H1 (cell line): ENCODE measurements at regions not wholly inside any gene's neighbourhood (a gene's known extent, or its start where the extent isn't known, plus 50 kb on each side); places are given as distances from the start of the nearest gene placed in this dataset.

Experiments used
- CTCF ChIA-PET: fragments of 300-600 bp; sonication (Branson Sonifier 250); formaldehyde crosslinking; loops from one replicate; lab custom pipeline; 2021; ENCODE audit not compliant: partially characterized antibody; lab: Charles Lee
- POLR2A ChIA-PET: fragments of 300-600 bp; sonication (Branson Sonifier 250); formaldehyde crosslinking; loops from one replicate; lab custom pipeline; 2021; ENCODE audit warnings: inconsistent platforms; ENCODE audit not compliant: partially characterized antibody; lab: Charles Lee
- DNase-seq, 2 experiments: peaks; one replicate each; pipeline versions ENCODE4 v3.0.0 to v3.0.0-alpha.2; 2010 to 2022; ENCODE audit warnings: low spot score in 2 of 2, low read depth in 1 of 2, mixed read lengths in 1 of 2
- FAIRE-seq: peaks from 2 replicates; lab custom pipeline; 2011; peaks lifted over from hg19 to GRCh38; lab: Jason Lieb, UNC
- H2AFZ ChIP-seq: 2 replicates; pipeline ENCODE4 v1.8.1; 2012; ENCODE audit warnings: low read length, inconsistent platforms
- H2AK5ac ChIP-seq: 2 replicates; pipeline ENCODE4 v1.6.1; 2013; ENCODE audit warnings: low read depth, low read length
- H2BK120ac ChIP-seq: replicated peaks from 2 replicates; pipeline ENCODE3; 2013; ENCODE audit warnings: low read depth, low read length, inconsistent platforms
- H2BK12ac ChIP-seq: 2 replicates; pipeline ENCODE4 v1.6.1; 2013; ENCODE audit warnings: low read depth, low read length
- H2BK15ac ChIP-seq: 2 replicates; pipeline ENCODE4 v1.6.1; 2013; ENCODE audit warnings: low read length
- H2BK20ac ChIP-seq: 2 replicates; pipeline ENCODE4 v1.6.1; 2013; ENCODE audit warnings: low read length
- H2BK5ac ChIP-seq: 2 replicates; pipeline ENCODE4 v1.6.1; 2013; ENCODE audit warnings: low read depth, low read length
- H3K14ac ChIP-seq: 2 replicates; pipeline ENCODE4 v1.6.1; 2013; ENCODE audit warnings: inconsistent platforms; ENCODE audit not compliant: insufficient read length
- H3K18ac ChIP-seq: 2 replicates; pipeline ENCODE4 v1.6.1; 2013; ENCODE audit warnings: low read length; ENCODE audit errors: extremely low read depth
- H3K23ac ChIP-seq: 2 replicates; pipeline ENCODE4 v1.6.1; 2013; ENCODE audit warnings: inconsistent platforms; ENCODE audit not compliant: insufficient read length
- H3K23me2 ChIP-seq: 2 replicates; pipeline ENCODE4 v1.6.1; 2013; ENCODE audit warnings: low read depth, low read length
- H3K27ac ChIP-seq: 2 replicates; pipeline ENCODE4 v1.6.1; 2011; ENCODE audit warnings: low read depth, low read length, inconsistent platforms
- H3K27me3 ChIP-seq, 4 experiments: replicated peaks in 1 of 4; 1 replicate in 1 of 4; 2 replicates in 3 of 4; pipeline versions ENCODE4 v1.6.1 to v1.8.1; 2011 to 2013; ENCODE audit warnings: low read length in 3 of 4, mild to moderate bottlenecking in 3 of 4, inconsistent platforms in 2 of 4, mixed read lengths in 2 of 4, moderate library complexity in 1 of 4; ENCODE audit not compliant: control insufficient read depth in 3 of 4, insufficient read depth in 3 of 4; ENCODE audit errors: extremely low read depth in 1 of 4
- H3K36me3 ChIP-seq, 4 experiments: 2 replicates each; pipeline versions ENCODE4 v1.6.1 to v1.8.1; 2011 to 2013; ENCODE audit warnings: mild to moderate bottlenecking in 4 of 4, low read length in 3 of 4, moderate library complexity in 2 of 4, control low read depth in 1 of 4, inconsistent platforms in 1 of 4; ENCODE audit not compliant: insufficient read depth in 4 of 4, control insufficient read depth in 2 of 4
- H3K4ac ChIP-seq: replicated peaks from 2 replicates; pipeline ENCODE3; 2013; ENCODE audit warnings: low read length, low read depth, mixed read lengths, inconsistent platforms; ENCODE audit not compliant: insufficient read length
- H3K4me1 ChIP-seq, 4 experiments: replicated peaks in 1 of 4; 1 replicate in 1 of 4; 2 replicates in 3 of 4; pipeline versions ENCODE4 v1.6.1 to v1.8.1; 2011 to 2013; ENCODE audit warnings: low read length in 3 of 4, inconsistent platforms in 2 of 4, mixed read lengths in 1 of 4; ENCODE audit not compliant: insufficient read depth in 4 of 4, control insufficient read depth in 3 of 4
- H3K4me2 ChIP-seq, 2 experiments: 2 replicates each; pipeline versions ENCODE4 v1.6.1 to v1.8.1; 2011 to 2013; ENCODE audit warnings: low read depth in 2 of 2, low read length in 2 of 2, control low read depth in 1 of 2, inconsistent platforms in 1 of 2, mild to moderate bottlenecking in 1 of 2; ENCODE audit not compliant: insufficient read depth in 1 of 2
- H3K4me3 ChIP-seq, 4 experiments: fragments of 200-600, 300-600 bp in 1 of 4; sonication (generic), shearing (Covaris generic), sonication (Bioruptor Twin) in 1 of 4; 2 replicates each; pipeline versions ENCODE4 v1.5.1 to v1.8.1; 2011 to 2016; ENCODE audit warnings: low read length in 4 of 4, low read depth in 3 of 4, control low read depth in 2 of 4, inconsistent platforms in 2 of 4, mild to moderate bottlenecking in 2 of 4, mixed read lengths in 1 of 4, moderate library complexity in 1 of 4; ENCODE audit not compliant: insufficient read depth in 2 of 4; ENCODE audit errors: extremely low read depth in 1 of 4
- H3K56ac ChIP-seq: replicated peaks from 2 replicates; pipeline ENCODE3; 2013; ENCODE audit warnings: low read depth, mild to moderate bottlenecking, mixed read lengths, low read length, inconsistent platforms; ENCODE audit not compliant: insufficient read length
- H3K79me1 ChIP-seq: 2 replicates; pipeline ENCODE4 v1.6.1; 2013; ENCODE audit warnings: low read depth, low read length, control low read depth
- H3K79me2 ChIP-seq, 2 experiments: 2 replicates each; pipeline versions ENCODE4 v1.6.1 to v1.8.1; 2012 to 2013; ENCODE audit warnings: low read length in 2 of 2, mild to moderate bottlenecking in 2 of 2, inconsistent platforms in 1 of 2; ENCODE audit not compliant: insufficient read depth in 2 of 2, control insufficient read depth in 1 of 2
- H3K9ac ChIP-seq, 4 experiments: replicated peaks in 1 of 4; 1 replicate in 1 of 4; 2 replicates in 3 of 4; pipeline versions ENCODE4 v1.6.1 to v1.8.1; 2011 to 2013; ENCODE audit warnings: low read depth in 3 of 4, low read length in 3 of 4, control low read depth in 2 of 4, mild to moderate bottlenecking in 2 of 4, moderate library complexity in 2 of 4, inconsistent platforms in 1 of 4; ENCODE audit errors: extremely low read depth in 1 of 4
- H3K9me3 ChIP-seq, 2 experiments: 2 replicates each; pipeline versions ENCODE4 v1.6.1 to v1.8.1; 2012 to 2013; ENCODE audit warnings: mild to moderate bottlenecking in 2 of 2, moderate library complexity in 2 of 2, control low read depth in 1 of 2, inconsistent platforms in 1 of 2, low read depth in 1 of 2, low read length in 1 of 2, mixed read lengths in 1 of 2; ENCODE audit not compliant: insufficient read depth in 2 of 2
- H4K20me1 ChIP-seq, 2 experiments: replicated peaks in 1 of 2; 2 replicates each; pipeline versions ENCODE3 to v1.8.1; 2011 to 2013; ENCODE audit warnings: inconsistent platforms in 2 of 2, low read length in 2 of 2, mild to moderate bottlenecking in 1 of 2; ENCODE audit not compliant: insufficient read depth in 2 of 2, control insufficient read depth in 1 of 2
- H4K5ac ChIP-seq: 2 replicates; pipeline ENCODE4 v1.6.1; 2013; ENCODE audit warnings: low read length, low read depth, mixed read lengths, inconsistent platforms; ENCODE audit not compliant: insufficient read length
- H4K8ac ChIP-seq: 2 replicates; pipeline ENCODE4 v1.8.0; 2013; ENCODE audit warnings: mild to moderate bottlenecking, moderate library complexity, low read length, inconsistent platforms; ENCODE audit not compliant: insufficient read depth; ENCODE audit errors: extremely low read depth
- H4K91ac ChIP-seq: replicated peaks from 2 replicates; pipeline ENCODE3; 2013; ENCODE audit warnings: low read length, mixed read lengths, inconsistent platforms; ENCODE audit not compliant: insufficient read length
- ASH2L ChIP-seq: fragments of 200-600, 300-600 bp; sonication (generic); IDR thresholded peaks from one replicate; pipeline ENCODE4 v1.7.1; 2017; ENCODE audit warnings: low read length
- ATF2 ChIP-seq: IDR thresholded peaks from 2 replicates; pipeline ENCODE4 v1.6.1; 2012; ENCODE audit warnings: low read length, inconsistent platforms
- CBX8 ChIP-seq: fragments of 300-800, 300-1000 bp; sonication (generic); IDR thresholded peaks from 2 replicates; pipeline ENCODE4 v1.7.1; 2016; ENCODE audit warnings: low read depth, low read length, borderline replicate concordance
- CREB1 ChIP-seq: IDR thresholded peaks from 2 replicates; pipeline ENCODE4 v1.6.1; 2012; ENCODE audit warnings: inconsistent platforms
- CTBP2 ChIP-seq: IDR thresholded peaks from 2 replicates; pipeline ENCODE4 v1.7.0; 2011; ENCODE audit warnings: borderline replicate concordance, mild to moderate bottlenecking, moderate library complexity, mixed read lengths, low read length; ENCODE audit not compliant: insufficient read depth, insufficient read length
- E2F6 ChIP-seq: IDR thresholded peaks from 2 replicates; pipeline ENCODE4 v1.6.1; 2012; ENCODE audit warnings: inconsistent platforms
- HDAC6 ChIP-seq: IDR thresholded peaks from one replicate; pipeline ENCODE4 v1.7.1; 2012; ENCODE audit warnings: low read depth, mild to moderate bottlenecking, inconsistent platforms, low read length, moderate library complexity
- NANOG ChIP-seq: IDR thresholded peaks from 2 replicates; pipeline ENCODE4 v1.6.1; 2011; ENCODE audit warnings: low read length, low read depth, mild to moderate bottlenecking, inconsistent platforms; ENCODE audit not compliant: insufficient read depth, poor library complexity, severe bottlenecking
- NRF1 ChIP-seq: IDR thresholded peaks from 2 replicates; pipeline ENCODE4 v1.6.1; 2011; ENCODE audit warnings: mild to moderate bottlenecking, low read depth, low read length, improper control_type of control experiment
- SIRT6 ChIP-seq: IDR thresholded peaks from one replicate; pipeline ENCODE4 v1.7.1; 2012; ENCODE audit warnings: low read length, inconsistent platforms
- SP2 ChIP-seq: IDR thresholded peaks from 2 replicates; pipeline ENCODE4 v1.6.1; 2012; ENCODE audit warnings: mild to moderate bottlenecking, low read length, inconsistent platforms
- SUZ12 ChIP-seq: fragments of 200-600 bp; sonication (generic); IDR thresholded peaks from 2 replicates; pipeline ENCODE4 v1.6.1; 2012; ENCODE audit warnings: mild to moderate bottlenecking, inconsistent platforms, low read length, moderate library complexity, mixed read lengths
- ZNF274 ChIP-seq: IDR thresholded peaks from 2 replicates; pipeline ENCODE4 v1.7.0; 2012; ENCODE audit warnings: low read length, borderline replicate concordance; ENCODE audit errors: extremely low read depth
- WGBS, 2 experiments: shearing (Covaris generic) in 1 of 2; methylation state at CpG; one replicate each; pipeline versions ENCODE4 v1.1.6 to v1.1.7; 2013 to 2015; ENCODE audit warnings: low lambda C conversion rate in 2 of 2, mixed read lengths in 2 of 2, inconsistent platforms in 1 of 2, low coverage in 1 of 2, missing lambda C conversion rate in 1 of 2; ENCODE audit not compliant: insufficient replicate concordance in 2 of 2, insufficient coverage in 1 of 2, insufficient read length in 1 of 2; ENCODE audit errors: extremely low coverage in 1 of 2, missing lambda C conversion rate in 1 of 2; 5-methylcytosine and 5-hydroxymethylcytosine counted together

DNA sequence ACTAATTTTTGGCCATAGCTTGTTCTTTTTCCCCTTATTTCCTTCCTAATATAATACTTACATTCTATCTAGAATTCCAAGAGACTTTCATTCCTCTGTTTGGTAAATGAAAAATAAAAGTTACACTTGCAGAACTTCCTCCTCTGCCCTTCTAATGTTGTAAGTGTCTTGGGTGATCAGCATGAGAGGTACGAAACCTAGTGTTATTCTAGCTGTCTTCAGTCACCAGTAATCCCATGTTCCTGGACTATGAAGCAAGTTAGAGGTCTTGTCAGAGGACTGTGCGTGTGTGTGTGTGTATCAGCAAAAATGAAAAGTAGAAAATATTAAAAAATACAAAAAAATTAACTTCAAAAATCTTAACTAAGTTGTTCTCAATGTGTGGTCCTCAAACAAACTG lies 307.0 kb downstream of the SPRY2 start:
- Histone ChIP-seq H3K4me3 (no peak overlapping the region), H3K23me2 (no peaks in the 10 kb centered on the region), H2BK15ac (no peak overlapping the region), H3K14ac (no peak overlapping the region), H3K27ac (no peak overlapping the region), H4K20me1 (no peaks in the 10 kb centered on the region), H2BK12ac (no peak overlapping the region), H2BK120ac (no peak overlapping the region), H3K9me3 (no peaks in the 10 kb centered on the region), H3K79me1 (no peaks in the 10 kb centered on the region), H4K91ac (no peak overlapping the region), H3K9ac (no peak overlapping the region), H3K56ac (no peak overlapping the region), H4K5ac (no peak overlapping the region), H4K8ac (no peak overlapping the region), H3K18ac (no peak overlapping the region), H2AK5ac (no peak overlapping the region), H2BK5ac (no peak overlapping the region), H2BK20ac (no peak overlapping the region), H3K4ac (no peak overlapping the region), H3K4me2 (no peak overlapping the region), H2AFZ (no peak overlapping the region), H3K23ac (no peak overlapping the region), H3K27me3 (no peaks in the 10 kb centered on the region), H3K36me3 (no peaks in the 10 kb centered on the region), H3K4me1 (no peaks in the 10 kb centered on the region), H3K79me2 (no peaks in the 10 kb centered on the region)
- FAIRE-seq = no peak
- CTCF ChIA-PET = interaction anchor here (1.1 kb wide), 1 partner anchor 9 kb away, joined by 4 read pairs; no protein-coding TSS in a partner anchor
- no peak for DNase-seq
- POLR2A ChIA-PET = no interaction called here
- WGBS, 2 experiments = 83% methylated on average over 2 of the region's 2 CpGs; no CpG with 5 or more reads in 1 of the 2 experiments
- TF ChIP-seq NANOG (no peak), CTBP2 (no peak), ATF2 (no peak), HDAC6 (no peak), SP2 (no peak), ASH2L (no peak), ZNF274 (no peak), SIRT6 (no peak), CREB1 (no peak), E2F6 (no peak), NRF1 (no peak), SUZ12 (no peak), CBX8 (no peak)
